Middle frontal gyrus (tissue), 1 donor: ENCODE measurements at regions not wholly inside any gene's neighbourhood (a gene's known extent, or its start where the extent isn't known, plus 50 kb on each side); places are given as distances from the start of the nearest gene placed in this dataset.
"Not testable (repeated sequence)": the region's sequence is repeated elsewhere in the genome, so short reads cannot be mapped to it uniquely, and the experiment has no call there.

Source experiments
- DNase-seq: peaks from one replicate; pipeline ENCODE4 v3.0.0-alpha.2; 2015; ENCODE audit warnings: low spot score; ENCODE audit errors: extremely low spot score

DNA sequence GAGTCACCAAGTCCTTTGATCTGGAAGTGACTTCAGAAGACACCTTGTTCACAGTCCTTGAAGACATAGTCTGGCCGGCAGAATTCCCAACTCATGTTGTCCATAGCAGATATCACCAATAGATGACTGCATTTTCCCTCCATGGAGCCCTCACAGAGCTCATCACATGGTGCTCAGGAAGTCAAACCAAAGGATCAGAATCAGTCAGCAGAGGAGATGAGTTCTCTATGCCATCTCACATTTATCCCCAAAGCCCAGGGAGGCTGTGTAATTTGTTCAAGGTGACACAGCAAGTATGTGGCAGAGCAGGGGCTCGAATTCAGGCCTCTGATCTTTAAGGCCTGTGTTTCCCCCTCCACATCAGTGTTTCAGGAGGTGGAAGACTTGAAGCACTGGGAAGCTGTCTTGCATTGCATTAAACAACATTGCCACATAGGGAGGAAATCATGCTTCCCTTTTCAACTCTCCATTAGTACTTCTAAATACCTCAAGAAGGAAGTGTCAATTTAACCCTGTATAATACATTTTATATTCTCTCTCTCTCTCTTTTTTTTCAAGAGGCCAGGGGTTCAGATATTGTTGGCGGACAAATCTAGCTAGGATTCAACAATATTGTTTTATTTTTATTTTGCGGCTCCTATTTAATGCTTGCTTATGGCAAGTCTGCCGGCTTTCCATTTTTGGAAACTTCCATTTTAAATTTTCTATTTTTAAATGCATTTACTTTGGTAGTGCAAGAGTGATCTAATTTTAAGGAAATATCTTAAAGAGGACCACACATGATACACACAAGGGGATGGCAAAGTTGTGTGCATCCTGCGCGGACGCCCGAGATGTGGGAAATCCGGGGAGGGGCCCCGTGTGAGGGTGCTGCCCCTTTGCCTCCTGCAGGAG, 61.9 kb downstream of the NPIPB5 start:
- DNase-seq = not testable (repeated sequence)

DNA sequence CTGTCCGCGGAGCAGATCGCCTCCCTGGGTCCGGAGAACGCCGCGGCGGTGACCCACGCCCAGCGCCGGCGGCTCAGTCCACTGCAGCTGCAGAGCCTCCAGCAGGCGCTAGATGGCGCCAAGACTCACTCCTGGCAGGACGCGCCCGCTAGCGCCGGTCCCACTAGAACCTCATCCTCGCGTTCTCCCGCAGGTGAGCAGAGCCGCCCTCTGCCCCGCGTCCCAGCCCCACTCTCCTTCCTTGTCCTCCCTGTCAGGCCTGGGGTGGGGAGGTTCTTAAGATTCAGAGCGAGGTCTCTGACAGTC, 62.5 kb downstream of the NPIPB5 start:
- not testable (repeated sequence) for DNase-seq

GRCh38 chr16:22576506-22576905, 65.8 kb downstream of the NPIPB5 start:
- not testable (repeated sequence) for DNase-seq

DNA sequence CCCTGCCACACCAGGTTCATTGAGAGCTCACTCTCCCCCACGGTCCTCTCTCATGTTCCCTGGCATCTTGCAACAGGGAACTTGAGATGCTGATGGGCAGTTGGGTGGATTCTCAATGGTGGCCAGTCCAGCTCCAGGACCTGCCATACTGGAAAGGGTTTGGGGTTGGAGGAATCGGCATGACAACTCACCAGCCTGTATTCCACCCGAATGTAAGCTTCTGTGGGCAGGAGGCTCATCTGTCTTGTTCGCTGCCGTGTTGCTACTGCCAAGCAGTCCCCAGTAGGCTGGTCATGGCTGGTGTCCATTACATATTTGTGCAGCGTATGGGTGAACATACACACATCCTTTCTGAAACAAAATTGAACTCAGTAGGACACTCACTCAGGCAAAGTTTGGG, 72.5 kb downstream of the NPIPB5 start:
- not testable (repeated sequence) for DNase-seq

DNA sequence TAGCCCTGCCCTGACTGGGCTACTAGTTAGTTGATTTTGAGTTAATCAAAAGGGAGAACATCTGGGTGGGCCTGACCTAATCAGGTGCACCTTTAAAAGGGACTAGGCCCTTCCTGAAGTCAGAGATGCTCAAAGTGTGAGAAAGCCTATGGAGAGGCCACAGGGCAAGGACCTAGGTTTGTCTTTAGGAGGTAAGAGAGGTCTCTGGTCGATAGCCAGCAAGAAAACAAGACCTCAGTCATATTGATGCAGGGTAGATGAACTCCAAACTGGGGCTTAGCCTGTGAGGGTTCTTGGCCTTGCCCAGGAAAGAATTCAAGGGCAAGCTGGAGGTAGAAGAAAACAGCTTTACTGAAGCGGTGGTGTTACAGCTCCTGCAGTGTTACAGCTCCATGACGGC, 73.8 kb downstream of the NPIPB5 start:
- not testable (repeated sequence) for DNase-seq

DNA sequence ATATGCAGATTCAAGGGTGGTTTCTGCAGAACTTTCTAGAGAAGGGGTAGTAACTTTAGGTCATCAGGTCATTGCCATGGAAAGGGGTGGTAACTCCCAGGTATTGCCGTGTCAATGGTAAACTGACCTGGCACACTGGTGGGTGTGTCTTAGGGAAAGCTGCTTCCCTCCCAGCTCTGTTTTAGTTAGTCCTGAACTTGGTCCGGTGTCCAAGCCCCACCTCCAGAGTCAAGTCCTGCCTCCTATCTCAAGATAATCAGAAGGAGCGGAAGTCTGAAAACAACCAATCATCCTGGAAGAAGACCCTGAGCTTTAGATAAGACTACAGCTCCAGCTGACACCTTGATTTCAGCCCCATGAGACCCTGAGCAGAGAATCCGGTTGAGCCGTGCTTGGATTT, 74.2 kb downstream of the NPIPB5 start:
- not testable (repeated sequence) for DNase-seq

- DNase-seq = not testable (repeated sequence)
Measured at GRCh38 chr16:22585431-22585830, 74.7 kb downstream of the NPIPB5 start.

DNA sequence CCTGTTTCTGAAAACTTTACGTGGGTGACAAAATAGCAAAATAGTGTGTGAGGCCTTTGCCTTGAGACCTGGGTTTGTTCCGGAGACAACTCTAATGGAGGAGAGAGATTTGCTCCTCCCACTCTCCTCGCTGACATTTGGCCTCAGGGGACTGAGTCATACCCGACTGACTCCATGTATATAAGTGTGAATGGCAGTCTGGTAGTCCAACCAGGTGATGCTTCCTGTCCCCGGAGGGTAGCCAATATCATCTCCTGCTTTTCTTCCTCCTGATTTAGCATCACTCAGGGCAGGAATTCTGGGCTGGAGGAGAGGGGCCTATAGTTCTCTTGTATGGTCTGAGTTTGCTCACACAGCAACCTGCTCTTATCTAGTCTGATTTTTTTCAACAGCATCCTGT, 76.0 kb downstream of the NPIPB5 start:
- DNase-seq = not testable (repeated sequence)

GRCh38 chr16:22589757-22590156, 79.1 kb downstream of the NPIPB5 start:
- not testable (repeated sequence) for DNase-seq

- not testable (repeated sequence) for DNase-seq
Measured at GRCh38 chr16:22596445-22597045, 85.9 kb downstream of the NPIPB5 start.

DNA sequence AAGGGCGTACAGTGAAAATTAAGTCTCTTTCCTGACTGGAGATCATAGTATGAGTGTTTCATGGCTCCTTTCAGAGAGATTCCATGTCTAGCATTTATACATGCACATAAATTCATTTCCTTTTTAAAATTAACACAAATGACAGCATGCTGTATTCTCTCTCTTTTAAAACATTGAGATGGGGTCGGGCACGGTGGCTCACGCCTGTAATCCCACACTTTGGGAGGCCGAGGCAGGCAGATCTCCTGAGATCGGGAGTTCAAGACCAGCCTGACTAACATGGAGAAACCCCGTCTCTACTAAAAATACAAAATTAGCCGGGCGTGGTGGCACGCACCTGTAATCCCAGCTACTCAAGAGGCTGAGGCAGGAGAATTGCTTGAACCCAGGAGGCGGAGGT, 93.1 kb downstream of the NPIPB5 start:
- DNase-seq = not testable (repeated sequence)

- DNase-seq = not testable (repeated sequence)
Measured at GRCh38 chr16:22606619-22607018, 95.9 kb downstream of the NPIPB5 start.

DNA sequence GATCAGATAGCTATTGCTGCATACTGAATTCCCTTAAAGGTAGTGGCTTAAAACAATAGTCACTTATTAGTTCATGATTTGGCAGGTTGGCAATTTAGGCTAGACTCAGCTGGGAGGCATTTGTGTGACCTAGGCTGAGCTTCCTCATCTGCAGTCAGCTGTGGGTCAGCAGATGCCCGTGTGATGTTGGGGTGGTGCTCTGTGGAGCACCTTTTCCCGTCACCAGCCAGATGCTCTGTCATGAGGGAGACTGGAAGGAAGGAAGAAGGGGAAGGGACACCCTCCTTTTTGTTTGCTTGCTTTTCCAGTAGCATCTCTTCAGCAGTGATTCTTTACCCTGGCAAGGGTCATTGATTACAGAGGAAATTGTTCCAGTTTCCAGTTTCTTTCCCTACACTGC, 99.1 kb downstream of the NPIPB5 start:
- DNase-seq = not testable (repeated sequence)

DNA sequence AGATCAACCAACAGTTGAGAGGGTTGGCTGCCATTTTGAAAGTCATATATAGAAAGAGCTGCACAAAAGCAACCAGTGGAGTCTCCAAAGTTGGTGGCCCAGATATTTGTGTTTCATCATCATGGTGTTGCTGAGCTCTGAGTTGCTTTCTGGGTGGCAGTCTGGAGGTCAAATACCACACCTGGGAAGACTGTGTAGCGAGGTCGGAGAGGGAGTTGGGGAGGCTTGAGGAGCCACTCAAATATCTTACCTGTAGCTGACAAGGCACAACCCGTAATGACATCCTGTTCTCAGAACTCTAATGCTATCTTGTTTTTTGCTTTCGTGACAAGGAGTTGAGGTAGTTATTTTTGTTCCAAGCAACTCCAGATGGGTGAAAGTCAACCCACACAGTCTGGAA, 100.4 kb downstream of the NPIPB5 start:
- DNase-seq = not testable (repeated sequence)

DNA sequence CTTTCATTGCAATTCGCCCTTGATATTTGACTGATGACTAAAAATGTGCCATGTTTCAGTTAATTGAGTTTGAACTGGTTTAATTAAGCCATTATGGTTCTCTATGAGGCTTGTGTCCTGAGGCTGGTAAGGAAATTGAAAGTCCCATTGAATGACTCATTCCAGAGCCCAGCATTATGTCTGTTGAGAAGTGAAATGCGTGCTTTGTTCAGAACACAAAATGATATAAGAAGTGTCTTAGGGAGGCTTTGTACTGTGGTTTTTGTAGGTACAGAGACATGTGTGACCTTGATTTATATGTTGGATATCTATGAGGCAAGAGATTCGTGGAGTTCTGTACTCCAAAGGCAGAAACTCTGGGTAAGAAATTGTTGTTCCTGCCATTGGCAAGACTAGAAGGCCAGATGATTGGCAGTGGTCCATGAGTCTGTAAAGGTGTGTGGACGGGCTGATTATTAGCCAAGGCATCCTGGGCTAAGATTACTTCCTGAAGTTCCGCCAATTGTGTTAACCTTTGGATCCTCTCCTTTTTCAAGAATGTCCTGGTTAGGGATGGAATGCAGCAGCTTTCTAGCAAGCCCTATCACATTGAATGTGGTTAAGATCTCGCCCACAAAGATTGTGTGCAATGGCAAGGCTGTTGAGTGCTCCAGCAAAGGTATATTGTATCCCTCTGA, 103.7 kb downstream of the NPIPB5 start:
- DNase-seq = no peak

DNA sequence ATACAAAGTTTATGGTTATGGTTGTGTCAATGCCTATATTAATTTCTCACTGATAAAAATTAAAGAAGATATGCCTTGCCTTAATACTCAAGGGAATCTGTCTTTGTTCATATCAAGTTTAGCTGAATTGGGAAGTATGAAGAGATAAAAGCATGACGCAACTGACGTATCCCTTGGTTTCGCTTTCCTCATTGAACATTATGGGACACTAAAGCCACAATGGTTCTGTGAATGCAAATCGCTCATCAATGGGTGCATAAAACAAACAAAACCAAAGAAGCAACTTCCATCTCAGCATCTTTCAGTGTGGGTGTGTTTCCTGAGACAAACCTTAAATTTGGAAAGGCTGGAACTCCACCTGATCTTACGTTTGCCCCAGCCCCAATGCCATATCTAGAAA, 108.2 kb downstream of the NPIPB5 start:
- no peak for DNase-seq

DNA sequence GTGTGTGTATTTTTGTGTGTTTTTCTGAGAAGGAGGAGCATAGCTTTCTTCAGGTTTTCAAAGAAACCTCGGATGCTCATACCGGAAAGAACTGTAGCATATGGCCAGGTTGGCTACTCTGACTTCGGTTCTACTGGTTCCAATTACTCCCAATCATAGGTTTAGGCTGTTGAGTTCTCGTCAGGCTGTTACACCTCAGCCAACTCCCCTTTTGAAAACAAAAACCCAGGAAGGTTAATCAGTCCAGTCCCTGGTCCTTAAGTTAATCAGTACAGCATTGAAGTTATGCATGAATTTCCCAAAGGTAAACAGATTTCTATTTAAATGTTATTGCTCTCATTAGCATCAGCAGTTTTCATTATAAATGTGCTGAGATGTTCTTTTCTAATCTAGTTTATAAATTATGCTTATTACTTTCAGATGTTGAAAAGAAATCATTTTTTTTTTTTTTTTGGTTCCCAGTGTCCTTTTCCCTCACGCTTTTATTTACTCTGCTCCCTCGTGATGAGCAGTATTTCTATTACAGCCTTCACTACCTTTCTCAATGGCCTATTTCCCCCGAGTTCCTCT, 111.0 kb downstream of the NPIPB5 start:
- DNase-seq = no peak

DNA sequence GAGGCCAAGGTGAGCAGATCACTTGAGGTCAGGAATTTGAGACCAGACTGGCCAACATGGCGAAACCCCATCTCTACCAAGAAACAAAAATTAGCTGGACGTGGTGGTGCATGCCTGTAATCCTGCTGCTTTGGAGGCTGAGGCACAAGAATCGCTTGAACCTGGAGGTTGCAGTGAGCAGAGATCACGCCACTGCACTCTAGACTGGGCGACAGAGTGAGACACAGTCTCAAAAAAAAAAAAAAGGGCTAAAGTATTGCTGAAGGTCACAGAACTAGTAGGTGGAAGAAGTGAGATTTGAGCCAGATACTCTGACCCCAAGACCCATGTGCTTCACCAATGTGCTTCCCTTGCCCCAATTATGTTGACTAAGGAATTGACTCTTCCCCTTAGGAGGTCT, 112.0 kb downstream of the NPIPB5 start:
- DNase-seq = no peak

GRCh38 chr16:22623351-22623781, 112.7 kb downstream of the NPIPB5 start:
- no peak for DNase-seq

GRCh38 chr16:22624038-22624799, 113.5 kb downstream of the NPIPB5 start:
- DNase-seq = no peak
